PC-9 (cell line): ENCODE measurements at regions not wholly inside any gene's neighbourhood (a gene's known extent, or its start where the extent isn't known, plus 50 kb on each side); places are given as distances from the start of the nearest gene placed in this dataset.

Experiments used
- CTCF ChIP-seq: fragments of 200-600 bp; sonication (generic); conservative IDR thresholded peaks from 2 replicates; pipeline ENCODE4 v1.6.1; 2017; ENCODE audit warnings: mixed run types, antibody characterized with exemption, mild to moderate bottlenecking, moderate library complexity
- EZH2 ChIP-seq: fragments of 200-600 bp; sonication (generic); IDR thresholded peaks from 2 replicates; pipeline ENCODE4 v1.8.0; 2017; ENCODE audit warnings: antibody characterized with exemption, low read depth

GRCh38 chr12:97797473-97797872 lies 334.9 kb downstream of the RMST start:
- no peak for TF ChIP-seq CTCF
- no peak for TF ChIP-seq EZH2
